Posterior vena cava (tissue), 2 donors: ENCODE measurements at regions not wholly inside any gene's neighbourhood (a gene's known extent, or its start where the extent isn't known, plus 50 kb on each side); places are given as distances from the start of the nearest gene placed in this dataset.
"Not testable (repeated sequence)": the region's sequence is repeated elsewhere in the genome, so short reads cannot be mapped to it uniquely, and the experiment has no call there.

ENCODE experiments used
- DNase-seq: peaks from one replicate; pipeline ENCODE4 v3.0.0-alpha.2; 2020; ENCODE audit warnings: low spot score
- intact Hi-C, 2 donors: fragments of 100-400 bp; cut with DNase I; formaldehyde crosslinking; loops; one replicate each; pipeline versions ENCODE4 v1.14.1 to v1.14.2; 2022 to 2023
- donor health status: DM: yes; HTN: yes; CAD: no.
- donor health status: DM: yes; HTN: yes; CAD: no.

DNA sequence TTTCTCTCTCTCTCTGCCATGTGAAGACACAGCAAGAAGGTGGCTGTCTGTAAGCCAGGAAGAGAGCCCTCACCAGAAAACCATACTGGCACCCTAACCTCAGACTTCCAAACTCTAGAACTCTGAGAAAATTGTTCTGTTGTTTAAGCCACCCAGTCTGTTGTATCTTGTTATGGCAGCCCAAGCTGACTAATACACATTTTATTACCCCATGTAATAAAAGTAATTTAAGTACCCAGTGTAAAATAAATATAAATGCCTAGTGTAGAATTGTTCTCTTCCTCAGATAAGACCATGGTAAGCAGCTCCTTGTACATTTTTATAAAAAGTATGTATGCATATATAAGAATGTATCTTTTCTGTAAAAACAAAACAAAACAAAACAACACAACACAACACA lies 119.7 kb downstream of the DTL start:
- intact Hi-C loops = no loop called here
- DNase-seq = no peak

DNA sequence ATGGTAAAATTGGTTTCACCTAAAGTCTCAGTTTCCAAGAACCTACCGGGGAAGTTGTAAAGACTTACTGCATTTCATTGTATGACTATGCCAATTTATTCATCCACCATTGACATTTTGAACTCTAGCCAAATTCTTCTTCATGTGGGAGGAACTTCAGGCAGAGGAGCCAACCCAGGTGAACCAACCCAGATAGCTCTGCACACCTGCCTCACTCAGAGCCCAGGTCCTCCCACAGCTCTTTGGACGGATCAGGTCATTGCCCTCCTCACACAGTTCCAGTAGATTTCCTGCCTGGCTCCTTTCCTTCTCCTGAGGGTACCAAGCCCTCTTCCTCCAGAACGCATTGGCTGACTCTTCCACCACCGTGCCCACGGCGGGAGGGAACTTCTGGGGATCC lies 121.7 kb downstream of the DTL start:
- no peak for DNase-seq
- intact Hi-C loops = no loop called here

DNA sequence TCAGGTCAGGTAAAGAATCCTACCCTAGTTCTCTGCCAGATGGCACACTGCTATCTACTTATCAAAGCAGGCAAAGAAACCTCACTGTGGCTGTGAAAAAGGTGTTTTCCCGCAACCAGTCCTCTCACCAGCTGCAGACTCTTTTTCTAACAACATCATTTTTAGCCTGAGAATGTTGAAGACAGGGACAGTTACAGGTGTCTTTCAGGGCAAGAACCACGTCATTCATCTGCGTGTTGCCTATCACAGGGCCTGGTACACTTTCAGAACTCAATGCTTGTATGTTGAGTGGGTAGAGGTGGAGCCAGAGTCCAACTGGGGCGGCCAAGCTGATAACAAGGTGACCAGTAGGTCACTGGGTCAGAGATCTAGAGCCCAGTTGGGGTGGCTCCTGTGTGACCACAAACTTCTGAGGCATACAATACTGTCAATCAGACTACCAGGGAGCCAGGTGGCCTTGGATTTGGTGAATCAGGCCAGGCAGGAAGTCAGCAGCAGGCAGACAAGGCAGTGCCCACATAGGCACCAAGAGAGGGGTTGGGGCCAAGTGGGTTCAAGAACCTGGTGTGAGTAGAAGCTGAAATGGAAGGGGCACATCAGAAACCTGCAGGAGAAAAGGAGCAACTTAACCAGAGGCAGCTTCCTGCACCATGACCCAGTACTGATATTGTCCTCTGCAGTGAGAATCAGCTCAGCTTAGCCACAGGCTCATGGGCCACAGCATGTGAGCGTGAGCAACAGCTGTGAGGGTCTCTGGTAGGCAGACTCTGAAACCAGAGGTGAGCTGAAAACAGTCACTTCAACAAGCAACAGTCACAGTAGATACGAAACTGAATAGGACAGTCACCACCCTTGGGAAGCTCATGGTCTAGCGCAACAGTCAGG lies 123.6 kb downstream of the DTL start:
- intact Hi-C loops = no loop called here
- no peak for DNase-seq

DNA sequence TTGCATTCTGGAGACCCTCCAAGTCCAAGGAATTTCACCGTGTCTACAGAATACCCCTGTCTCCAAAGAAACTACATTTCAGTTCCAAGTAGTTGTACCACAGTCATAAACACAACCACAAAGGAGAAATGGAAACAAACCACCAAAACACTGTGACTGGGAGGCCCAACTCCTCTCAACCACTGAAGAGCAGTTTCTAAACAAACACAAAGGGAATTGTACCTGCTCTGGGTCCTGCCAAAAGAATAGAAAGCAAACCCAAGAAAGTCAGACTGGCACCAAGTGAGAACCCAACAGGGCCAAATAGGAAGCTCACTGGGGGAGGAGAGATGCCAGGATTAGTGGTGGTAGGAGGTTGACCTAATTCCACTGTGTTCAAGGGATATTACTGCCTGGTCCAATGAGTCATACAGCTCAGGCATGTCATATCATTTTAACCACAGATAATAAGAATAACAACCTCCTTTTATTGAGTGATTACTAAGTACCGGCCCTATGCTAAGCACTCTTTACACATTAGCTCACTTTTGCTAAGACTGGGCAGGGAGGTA lies 123.9 kb upstream of the PPP2R5A start:
- no peak for DNase-seq
- intact Hi-C loops = no loop called here

DNA sequence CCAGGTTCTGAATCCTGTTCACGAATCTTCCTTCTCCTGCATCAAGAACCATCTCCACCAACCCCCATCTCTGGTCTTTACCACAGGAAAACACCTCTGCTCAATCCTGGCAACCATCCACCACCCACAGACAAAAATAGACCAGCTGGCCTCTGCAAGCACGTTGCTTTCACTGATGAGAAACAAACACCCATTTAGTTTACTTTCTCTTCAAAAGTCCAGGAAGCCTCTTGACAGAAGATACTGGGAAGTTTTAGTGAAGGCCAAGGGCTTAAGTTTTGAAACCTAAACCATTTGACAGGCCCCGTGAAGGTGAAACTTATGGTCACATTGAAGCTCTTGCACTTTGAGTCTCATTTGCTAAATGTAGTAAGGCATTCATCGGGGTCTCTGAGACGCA lies 122.6 kb upstream of the PPP2R5A start:
- no peak for DNase-seq

DNA sequence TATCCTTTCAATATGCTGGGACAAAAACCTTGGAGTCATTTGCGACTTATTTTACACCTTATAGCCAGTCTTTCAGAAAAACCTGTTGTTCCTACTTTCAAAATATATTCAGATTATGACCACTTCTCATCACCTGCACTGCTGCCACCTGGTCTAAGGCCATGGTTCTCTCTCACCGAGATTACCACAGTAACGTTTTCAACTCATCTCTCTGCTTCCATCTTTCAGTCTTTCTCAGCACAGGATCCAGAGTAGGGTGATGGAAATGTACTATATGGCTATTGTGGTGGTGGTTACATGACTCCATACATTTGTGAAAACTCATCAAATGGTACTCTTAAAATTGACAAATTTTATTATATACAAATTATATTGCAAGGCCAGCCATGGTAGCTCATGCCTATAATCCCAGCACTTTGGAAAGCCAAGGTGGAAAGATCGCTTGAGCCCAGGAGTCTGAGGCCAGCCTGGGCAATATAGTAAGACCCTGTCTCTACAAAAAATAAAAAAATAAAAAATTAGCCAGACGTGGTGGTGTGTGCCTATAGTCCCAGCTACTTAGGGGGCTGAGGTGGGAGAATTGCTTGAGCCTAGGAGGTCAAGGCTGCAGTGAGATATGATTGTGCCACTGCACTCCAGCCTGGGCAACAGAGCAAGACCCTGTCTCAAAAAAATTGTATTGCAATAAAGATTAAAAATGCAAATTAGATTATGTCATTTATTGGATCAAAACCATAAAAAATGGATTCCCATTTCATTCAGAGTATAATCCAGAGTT lies 120.9 kb upstream of the PPP2R5A start:
- no peak for DNase-seq
- intact Hi-C loops = no loop called here

More for the DNA sequence above, 122.6 kb upstream of the PPP2R5A start:
- intact Hi-C loops = no loop called here

DNA sequence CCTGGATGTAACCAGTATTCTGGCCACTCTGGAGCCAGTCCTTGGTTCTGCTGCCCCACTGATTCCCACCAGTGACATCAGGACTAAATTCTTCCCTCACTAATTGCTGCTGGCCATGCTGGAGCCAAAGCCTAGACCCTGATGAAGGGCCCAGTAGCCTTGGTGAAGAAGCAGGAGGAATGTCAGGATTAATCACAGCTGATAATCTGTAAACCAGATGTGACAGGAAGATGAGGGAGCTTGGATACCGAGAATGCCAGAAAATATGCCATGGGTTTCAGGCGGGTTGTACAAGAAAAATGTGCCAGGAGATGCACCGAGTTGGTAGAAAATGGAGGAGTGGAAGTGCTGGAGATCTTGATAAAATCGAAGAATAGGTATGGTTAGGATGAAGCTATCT lies 119.0 kb upstream of the PPP2R5A start:
- intact Hi-C loops = no loop called here
- DNase-seq = no peak

DNA sequence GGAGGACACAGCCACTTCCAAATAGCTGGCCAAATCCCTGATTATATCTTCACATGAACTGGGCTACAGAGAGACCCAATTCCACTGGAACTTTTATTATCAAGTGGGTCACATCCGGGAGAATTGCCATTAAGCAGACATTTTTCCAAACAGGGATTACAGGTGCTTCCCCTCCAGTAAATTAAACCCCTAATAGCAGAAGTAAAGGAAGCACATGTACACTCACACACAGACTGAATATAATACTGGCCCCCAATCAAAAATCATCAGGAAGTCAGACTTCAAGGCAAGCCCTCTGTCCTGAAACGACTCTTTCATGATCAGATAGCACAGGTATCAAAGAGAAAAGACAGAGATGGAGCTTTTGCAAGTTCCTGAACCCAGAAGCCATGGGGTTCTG lies 118.6 kb upstream of the PPP2R5A start:
- no peak for DNase-seq
- intact Hi-C loops = no loop called here

DNA sequence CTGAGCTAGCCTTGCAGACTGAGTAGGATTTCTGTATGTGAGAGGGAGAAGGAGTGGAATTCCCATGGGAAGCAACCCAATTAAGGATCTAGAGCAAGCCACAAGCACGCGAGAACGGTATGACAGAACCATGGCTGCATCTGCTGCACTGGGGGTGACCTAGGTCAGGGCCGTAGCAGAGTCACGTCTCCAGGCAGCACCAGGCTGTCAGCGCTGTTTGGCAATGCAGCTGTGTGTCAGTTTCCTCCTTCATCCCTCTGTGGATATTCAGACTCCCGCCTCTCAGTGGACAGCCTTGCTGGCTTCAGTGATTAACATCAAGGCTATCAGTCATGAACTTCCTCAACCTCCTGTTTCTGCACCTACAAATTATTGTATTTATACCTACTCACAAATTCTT lies 118.1 kb upstream of the PPP2R5A start:
- DNase-seq = no peak
- intact Hi-C loops = no loop called here

DNA sequence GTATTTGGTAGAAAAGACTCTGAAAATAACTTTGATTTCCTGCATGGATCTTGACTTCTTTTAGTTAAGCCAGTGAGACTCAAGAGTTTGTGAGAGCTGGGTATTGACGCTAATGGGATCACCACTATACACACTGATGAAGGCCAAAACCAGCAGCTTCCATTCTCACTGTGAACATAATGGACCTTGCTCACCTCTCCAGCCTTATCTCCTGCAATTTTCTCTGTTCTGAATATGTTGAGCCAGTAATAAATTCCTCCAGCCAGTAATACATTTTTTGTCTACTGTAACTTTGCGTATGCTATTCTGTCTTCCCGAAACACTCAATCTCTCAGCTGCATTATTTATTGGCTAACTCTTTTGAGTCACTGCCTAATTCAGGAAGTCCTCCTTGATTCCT lies 111.6 kb upstream of the PPP2R5A start:
- no peak for DNase-seq
- intact Hi-C loops = no loop called here

DNA sequence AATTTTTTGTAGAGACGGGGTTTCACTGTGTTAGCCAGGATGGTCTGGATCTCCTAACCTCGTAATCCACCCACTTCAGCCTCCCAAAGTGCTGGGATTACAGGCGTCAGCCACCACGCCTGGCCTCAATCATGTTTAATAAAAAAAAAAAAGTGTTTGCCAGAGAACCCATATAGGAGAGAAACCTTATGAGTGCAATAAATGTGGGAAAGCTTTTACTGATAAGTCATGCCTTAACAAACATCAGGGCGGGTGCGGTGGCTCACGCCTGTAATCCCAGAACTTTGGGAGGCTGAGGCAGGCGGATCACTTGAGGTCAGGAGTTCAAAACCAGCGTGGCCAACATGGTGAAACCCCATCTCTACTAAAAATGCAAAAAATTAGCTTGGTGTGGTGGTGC lies 110.9 kb upstream of the PPP2R5A start:
- intact Hi-C loops, DNase-seq: not testable (repeated sequence)

DNA sequence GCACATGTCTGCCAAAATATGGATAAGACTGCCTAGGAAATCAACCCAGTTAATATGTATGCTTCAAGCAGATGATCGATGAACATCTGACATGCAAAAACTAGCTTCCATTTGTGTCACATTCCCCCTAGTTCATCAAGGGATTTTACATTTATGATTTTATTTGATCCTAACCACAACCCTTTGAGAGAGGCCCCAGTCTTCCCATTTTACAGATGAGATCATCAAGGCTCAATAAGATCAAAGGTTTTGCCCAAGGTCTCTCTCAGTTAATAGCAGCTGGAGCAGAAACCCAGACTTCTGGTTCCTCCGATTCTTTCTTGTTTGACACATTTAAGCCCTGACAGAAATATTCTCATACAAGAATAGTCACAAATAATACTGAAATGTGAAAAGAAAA lies 107.7 kb upstream of the PPP2R5A start:
- intact Hi-C loops = no loop called here
- no peak for DNase-seq

DNA sequence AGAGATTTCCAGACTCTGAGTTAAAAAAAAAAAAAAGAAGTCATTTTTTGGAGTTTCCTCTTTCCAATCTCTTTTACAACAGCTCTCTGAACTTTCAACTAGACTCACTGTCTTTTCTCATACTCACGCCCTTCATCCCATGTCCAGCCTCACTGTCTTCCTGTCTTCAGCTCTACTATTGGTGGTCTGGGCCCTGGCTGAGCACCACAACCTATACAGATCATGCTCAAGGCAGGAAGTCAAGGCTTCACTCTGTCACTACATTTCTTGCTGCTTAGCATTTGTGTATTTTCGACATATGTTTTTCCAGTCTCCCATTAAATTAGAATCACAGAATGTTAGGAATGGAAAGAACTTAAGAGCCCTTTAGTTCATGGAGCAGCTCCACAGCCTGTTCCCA lies 106.4 kb upstream of the PPP2R5A start:
- intact Hi-C loops = no loop called here
- no peak for DNase-seq

DNA sequence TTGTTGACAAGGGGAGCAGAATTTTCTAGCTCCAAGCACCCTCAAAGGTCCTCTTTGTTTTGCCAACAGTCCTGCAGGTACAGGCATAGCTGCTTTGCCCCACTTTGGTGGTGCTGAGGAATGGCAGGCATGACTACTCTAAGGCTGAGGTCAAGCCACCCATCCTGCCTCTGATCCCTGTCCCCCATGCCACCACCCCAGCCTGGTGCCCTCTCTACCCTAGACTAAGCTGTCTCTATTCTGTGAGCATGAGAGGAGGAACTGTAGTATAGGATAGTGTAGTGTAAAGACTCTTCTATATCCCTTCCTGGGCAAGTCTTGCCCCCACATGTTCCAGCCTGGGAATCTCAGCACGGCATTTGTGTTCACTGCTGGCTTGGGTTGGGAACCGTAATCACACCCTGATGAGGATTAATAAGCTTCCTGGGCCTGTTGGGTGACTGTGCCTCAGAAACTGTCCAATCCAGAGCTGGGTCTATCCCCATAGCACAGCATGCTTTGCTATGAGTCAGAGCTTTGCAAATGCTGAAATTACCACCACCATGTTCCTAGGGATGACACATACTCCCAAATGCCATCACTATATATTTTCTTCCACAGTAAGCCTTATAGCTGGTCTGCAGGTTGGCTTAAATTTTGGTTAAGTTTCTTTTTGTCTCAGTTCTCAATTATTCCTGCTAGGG lies 105.7 kb upstream of the PPP2R5A start:
- DNase-seq = no peak
- intact Hi-C loops = no loop called here

DNA sequence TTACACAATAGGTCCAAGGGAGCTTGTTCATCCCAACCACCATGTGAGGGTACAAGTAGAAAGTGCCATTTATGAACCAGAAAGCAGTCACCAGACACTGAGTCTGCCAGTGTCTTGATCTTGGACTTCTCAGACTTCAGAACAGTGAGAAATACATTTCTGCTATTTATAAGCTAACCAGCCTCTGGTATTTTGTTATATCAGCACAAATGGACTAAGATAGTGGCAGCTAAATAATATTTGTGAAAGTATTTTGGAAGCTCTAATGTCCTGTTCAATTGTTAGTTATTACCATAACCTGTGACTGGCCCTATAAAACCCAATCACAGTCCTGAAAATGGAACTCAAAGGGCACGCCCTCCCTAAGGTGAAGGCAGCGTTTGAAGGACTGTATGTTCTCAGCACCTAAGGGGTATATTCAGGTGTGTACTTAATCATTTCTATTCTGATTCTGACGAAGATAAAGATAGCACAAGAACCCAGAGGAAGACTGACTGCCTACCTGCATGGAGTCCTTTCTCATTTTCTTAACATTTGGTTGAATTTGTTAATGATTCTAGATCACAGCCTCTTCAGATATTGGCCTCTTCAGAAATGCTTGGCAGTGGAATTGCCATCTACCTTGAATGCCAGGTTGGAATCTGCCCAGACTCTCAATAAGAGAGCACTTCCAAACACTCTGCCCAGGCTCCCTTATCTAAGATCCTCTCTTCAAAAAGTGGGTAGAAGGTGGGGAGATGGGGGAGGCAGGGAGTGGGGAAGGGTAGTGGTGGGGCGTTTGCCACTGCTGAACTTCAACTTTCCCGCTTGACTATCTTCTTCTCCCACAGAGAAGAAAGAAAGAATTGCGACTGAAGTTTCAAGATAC lies 104.0 kb upstream of the PPP2R5A start:
- intact Hi-C loops = no loop called here

DNA sequence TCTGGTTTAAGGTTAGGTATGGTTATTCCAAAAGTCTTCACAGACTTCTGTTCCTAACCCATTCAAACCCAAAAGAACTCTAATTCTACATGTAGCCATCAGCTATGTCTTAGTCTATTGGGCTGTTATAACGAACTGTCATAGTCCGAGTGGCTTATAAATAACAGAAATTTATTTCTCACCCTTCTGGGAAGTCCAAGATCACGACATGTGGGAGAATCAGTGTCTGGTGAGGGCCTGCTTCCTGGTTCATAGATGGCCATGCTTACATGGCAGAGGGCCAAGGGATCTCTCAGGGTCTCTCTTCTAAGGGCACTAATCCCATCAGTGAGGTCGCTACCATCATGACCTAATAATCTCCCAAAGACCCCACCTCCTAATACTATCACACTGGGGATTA lies 103.0 kb upstream of the PPP2R5A start:
- DNase-seq = no peak
- intact Hi-C loops = no loop called here

More for the DNA sequence above, 104.0 kb upstream of the PPP2R5A start:
- no peak for DNase-seq

DNA sequence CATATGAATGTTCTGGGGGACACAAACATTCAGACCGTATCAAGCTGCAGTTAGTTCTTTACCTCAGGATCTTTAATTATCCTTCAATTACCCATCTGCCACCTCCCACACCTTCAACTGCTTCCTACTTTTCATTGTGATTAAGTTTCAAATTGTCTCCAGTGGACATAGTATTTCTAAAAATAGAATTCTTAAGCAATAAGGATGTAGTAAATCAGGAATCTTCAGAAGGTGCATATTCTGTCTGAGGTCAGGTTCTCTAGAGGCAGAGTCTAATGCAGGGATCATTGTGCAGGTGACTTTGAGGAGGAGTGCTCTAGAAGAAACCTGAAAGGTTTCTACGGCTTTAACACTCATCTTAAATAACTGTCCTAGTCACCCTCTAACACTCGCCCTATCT lies 102.6 kb upstream of the PPP2R5A start:
- intact Hi-C loops = no loop called here
- no peak for DNase-seq

DNA sequence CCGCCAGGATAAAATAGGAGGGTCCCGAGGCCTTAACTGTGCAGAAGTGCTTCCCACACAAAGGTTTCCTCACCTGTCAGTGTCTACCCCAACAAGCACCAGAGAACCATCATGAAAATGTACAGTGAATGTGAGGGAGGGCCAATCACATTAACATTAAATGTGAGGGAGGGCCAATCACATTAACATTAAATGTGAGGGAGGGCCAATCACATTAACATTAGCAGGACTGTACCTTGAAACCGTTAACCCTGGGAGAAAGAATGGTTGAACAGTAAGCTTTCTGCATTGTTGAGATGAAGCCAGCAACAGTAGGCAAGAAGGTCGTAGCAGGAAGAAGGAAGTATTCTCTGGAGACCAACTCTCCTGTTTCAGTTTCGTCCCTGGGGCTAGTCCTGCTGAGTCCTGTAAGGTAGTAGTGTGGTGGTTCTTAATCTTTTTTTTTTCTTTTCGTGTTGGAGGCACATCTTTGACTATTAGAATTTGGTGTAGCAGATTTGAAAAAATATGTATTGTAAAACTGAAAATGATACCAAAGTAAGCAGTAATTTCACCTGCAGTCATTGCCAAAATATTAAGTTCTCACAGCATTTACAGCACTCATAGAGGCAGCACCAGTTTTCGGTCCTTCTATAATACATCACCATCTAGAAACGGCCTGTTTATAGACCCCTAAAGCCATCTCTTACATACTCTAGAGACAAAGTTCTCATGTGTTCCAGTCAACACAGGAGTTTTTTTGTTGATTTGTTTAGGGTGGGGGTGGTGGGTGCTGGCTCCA lies 98.6 kb upstream of the PPP2R5A start:
- intact Hi-C loops = no loop called here
- DNase-seq = no peak
